ENCODE measurements at regions not wholly inside any gene's neighbourhood (a gene's known extent, or its start where the extent isn't known, plus 50 kb on each side); places are given as distances from the start of the nearest gene placed in this dataset.

GRCh38 chr2:186032102-186032738, 293.6 kb downstream of the FSIP2 start:
- Histone ChIP-seq H4K20me1 (ENCODE audit: control insufficient read depth, insufficient read depth, low read length, poor library complexity, severe bottlenecking) (no peaks in the 10 kb centered on the region), H3K4me1 (ENCODE audit: control insufficient read depth in 2 of 2, insufficient read depth in 2 of 2, low read length in 2 of 2) (no peaks in the 10 kb centered on the region), H2AFZ (ENCODE audit: insufficient read depth, low read depth, low read length, poor library complexity, severe bottlenecking) (no peak overlapping the region), H3K4me3 (ENCODE audit: control extremely low read depth in 1 of 5, extremely low read depth in 1 of 5, insufficient read depth in 1 of 5, low read depth in 2 of 5, low read length in 4 of 5) (no peak overlapping the region), H3K79me2 (ENCODE audit: control insufficient read depth, insufficient read depth, low read length) (no peaks in the 10 kb centered on the region), H3K27ac (ENCODE audit: low read length in 2 of 2) (no peak overlapping the region), H3K9me3 (ENCODE audit: control extremely low read depth in 1 of 3, control insufficient read depth in 2 of 3, insufficient read depth in 1 of 3, low read length in 2 of 3) (no peaks in the 10 kb centered on the region), H3K9ac (ENCODE audit: low read length) (no peak overlapping the region), H3K36me3 (replicated peaks in 1 of 2; ENCODE audit: control extremely low read depth in 1 of 2, control insufficient read depth in 1 of 2, extremely low read depth in 1 of 2, insufficient read depth in 2 of 2, low read length in 1 of 2) (no peaks in the 10 kb centered on the region), H3K4me2 (replicated peaks; ENCODE audit: low read depth, low read length, poor library complexity, severe bottlenecking) (no peak overlapping the region), H3K27me3 (replicated peaks in 1 of 4; ENCODE audit: control extremely low read depth in 1 of 4, control insufficient read depth in 3 of 4, insufficient read depth in 4 of 4, low read length in 3 of 4) (no peaks in the 10 kb centered on the region)
- TF ChIP-seq CTCF (IDR thresholded peaks at IDR 0.05) (no peak), EZH2 (IDR thresholded peaks at IDR 0.05; ENCODE audit: borderline replicate concordance, insufficient read depth, low read depth, low read length, poor library complexity, severe bottlenecking) (no peak)
- WGBS (ENCODE audit: insufficient coverage): 95% methylated on average over 2 of the region's 2 CpGs
- ATAC-seq (ENCODE audit: low read depth) (no peak), DNase-seq (no peak)
- CTCF ChIA-PET: no interaction called here
- H3K9me3 Mint-ChIP-seq (ENCODE audit: insufficient read depth): no peaks in the 10 kb centered on the region
- H3K27me3 Mint-ChIP-seq: no peaks in the 10 kb centered on the region
- POLR2A ChIA-PET: no interaction called here
- no peak overlapping the region for H3K27ac Mint-ChIP-seq
- peaks cover 10% of the 10 kb centered on the region for H3K4me1 Mint-ChIP-seq
- intact Hi-C loops (cut with micrococcal nuclease): no loop called here
- no peak overlapping the region for H3K4me3 Mint-ChIP-seq

DNA sequence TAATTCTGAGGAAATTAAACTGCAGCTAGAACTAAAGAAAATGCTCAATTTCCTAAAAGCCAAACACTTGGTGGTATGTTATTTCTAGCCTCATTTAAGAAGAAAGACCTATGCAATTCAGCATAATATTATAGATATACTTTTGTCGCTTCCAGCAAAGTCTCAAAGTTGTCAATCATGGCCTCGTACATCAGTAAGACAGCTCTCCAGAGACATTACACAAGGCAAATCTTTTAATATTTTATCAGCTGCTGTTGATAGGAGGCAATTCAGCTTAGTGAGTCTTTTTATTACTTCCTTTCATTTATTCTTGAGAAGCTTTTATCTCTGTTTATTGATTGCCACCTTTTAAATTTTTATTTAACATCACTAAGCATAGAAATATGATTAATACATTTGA, 294.3 kb downstream of the FSIP2 start:
- Histone ChIP-seq H3K27me3 (replicated peaks in 1 of 4; ENCODE audit: control extremely low read depth in 1 of 4, control insufficient read depth in 3 of 4, insufficient read depth in 4 of 4, low read length in 3 of 4) (no peaks in the 10 kb centered on the region), H3K27ac (ENCODE audit: low read length in 2 of 2) (no peak overlapping the region), H3K79me2 (ENCODE audit: control insufficient read depth, insufficient read depth, low read length) (no peaks in the 10 kb centered on the region), H3K4me2 (replicated peaks; ENCODE audit: low read depth, low read length, poor library complexity, severe bottlenecking) (no peak overlapping the region), H4K20me1 (ENCODE audit: control insufficient read depth, insufficient read depth, low read length, poor library complexity, severe bottlenecking) (no peaks in the 10 kb centered on the region), H3K4me1 (ENCODE audit: control insufficient read depth in 2 of 2, insufficient read depth in 2 of 2, low read length in 2 of 2) (no peaks in the 10 kb centered on the region), H3K36me3 (replicated peaks in 1 of 2; ENCODE audit: control extremely low read depth in 1 of 2, control insufficient read depth in 1 of 2, extremely low read depth in 1 of 2, insufficient read depth in 2 of 2, low read length in 1 of 2) (no peaks in the 10 kb centered on the region), H2AFZ (ENCODE audit: insufficient read depth, low read depth, low read length, poor library complexity, severe bottlenecking) (no peak overlapping the region), H3K4me3 (ENCODE audit: control extremely low read depth in 1 of 5, extremely low read depth in 1 of 5, insufficient read depth in 1 of 5, low read depth in 2 of 5, low read length in 4 of 5) (no peak overlapping the region), H3K9ac (ENCODE audit: low read length) (no peak overlapping the region), H3K9me3 (ENCODE audit: control extremely low read depth in 1 of 3, control insufficient read depth in 2 of 3, insufficient read depth in 1 of 3, low read length in 2 of 3) (no peaks in the 10 kb centered on the region)
- DNase-seq (no peak), ATAC-seq (ENCODE audit: low read depth) (no peak)
- ChIA-PET CTCF (no interaction called here), POLR2A (no interaction called here)
- Mint-ChIP-seq H3K4me3 (no peak overlapping the region), H3K27me3 (no peaks in the 10 kb centered on the region), H3K9me3 (ENCODE audit: insufficient read depth) (no peaks in the 10 kb centered on the region), H3K27ac (no peak overlapping the region), H3K4me1 (peaks cover 8% of the 10 kb centered on the region)
- TF ChIP-seq CTCF (IDR thresholded peaks at IDR 0.05): no peak
- TF ChIP-seq EZH2 (IDR thresholded peaks at IDR 0.05; ENCODE audit: borderline replicate concordance, insufficient read depth, low read depth, low read length, poor library complexity, severe bottlenecking): no peak
- no CpG with 5 or more reads among the region's 2 CpGs for WGBS (ENCODE audit: insufficient coverage)
- intact Hi-C loops (cut with micrococcal nuclease): no loop called here
